ENCODE measurements at regions not wholly inside any gene's neighbourhood (a gene's known extent, or its start where the extent isn't known, plus 50 kb on each side); places are given as distances from the start of the nearest gene placed in this dataset.
"Not testable (repeated sequence)": the region's sequence is repeated elsewhere in the genome, so short reads cannot be mapped to it uniquely, and the experiment has no call there.

- not testable (repeated sequence) for TF ChIP-seq CTCF (IDR thresholded peaks at IDR 0.05; ENCODE audit: poor library complexity); EZH2phosphoT487 (IDR thresholded peaks at IDR 0.05; ENCODE audit: low read depth, severe bottlenecking, unreplicated experiment)
Observed at GRCh38 chr7:56889454-56889853, 242.8 kb downstream of the ZNF479 start.

Data from hepatocyte (in vitro differentiated cells).